ENCODE measurements at regions not wholly inside any gene's neighbourhood (a gene's known extent, or its start where the extent isn't known, plus 50 kb on each side); places are given as distances from the start of the nearest gene placed in this dataset.

DNA sequence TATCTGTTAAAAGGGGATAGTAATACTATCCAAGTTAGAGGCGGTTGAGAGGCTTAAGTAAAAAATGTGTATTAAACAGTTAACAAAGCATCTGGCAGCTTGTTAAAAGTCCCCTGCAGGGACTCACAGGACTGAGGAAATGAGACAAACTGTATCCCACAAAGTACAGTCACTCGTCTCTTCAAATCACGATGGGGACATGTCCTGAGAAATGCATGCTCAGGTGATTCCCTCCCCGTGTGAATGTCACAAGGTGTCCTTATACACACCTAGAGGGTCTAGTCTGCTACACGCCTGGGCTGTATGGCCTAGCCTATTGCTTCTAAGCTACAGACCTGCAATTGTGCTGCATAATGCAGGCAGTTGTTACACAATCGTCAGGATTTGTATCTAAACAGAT is 237.0 kb downstream of the IRX2 start:
- intact Hi-C loops (cut with DNase I) = no loop called here

DNA sequence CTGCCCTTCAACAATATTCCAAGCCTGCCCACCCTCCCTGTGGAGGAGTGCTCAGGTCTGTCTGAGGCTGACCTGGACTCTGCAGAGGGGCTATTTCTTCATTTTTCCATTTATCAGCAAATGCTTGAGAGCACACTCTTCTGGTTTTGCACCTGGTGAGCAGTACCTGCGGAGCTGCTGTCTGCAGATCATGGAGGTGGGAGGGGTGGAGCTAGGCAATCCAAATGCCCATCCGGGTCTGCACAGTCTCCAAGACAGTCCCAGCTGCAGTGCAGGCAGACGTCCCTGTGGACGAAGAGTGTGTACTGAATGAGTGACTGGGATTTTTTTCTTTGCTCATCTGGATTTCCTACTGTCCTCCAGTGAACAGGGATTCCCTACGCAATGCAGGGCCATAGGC is 239.8 kb downstream of the IRX2 start:
- no peak for DNase-seq (ENCODE audit: low spot score)
- intact Hi-C loops (cut with DNase I) = no loop called here

More for the DNA sequence above, 237.0 kb downstream of the IRX2 start:
- DNase-seq (ENCODE audit: low spot score) = no peak

DNA sequence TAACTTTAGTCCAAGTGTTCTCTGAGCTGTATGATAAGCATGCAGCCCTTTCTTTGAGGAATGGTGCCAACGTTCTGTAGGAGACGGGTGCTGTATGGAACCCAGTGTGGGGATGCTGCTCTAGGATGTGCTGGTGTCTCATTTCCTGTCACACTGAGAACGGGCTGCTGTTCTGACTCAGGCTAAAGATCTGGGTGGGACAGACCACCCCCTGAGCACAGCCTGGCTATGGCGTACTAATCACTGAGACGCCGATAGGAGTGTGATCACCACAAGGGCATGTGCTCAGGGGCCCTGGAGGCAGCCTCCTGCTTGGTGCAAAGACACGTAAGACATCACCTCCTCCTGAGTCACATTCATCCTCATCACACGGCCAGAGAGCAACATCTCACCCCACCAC is 240.4 kb downstream of the IRX2 start:
- intact Hi-C loops (cut with DNase I) = no loop called here
- no peak for DNase-seq (ENCODE audit: low spot score)

DNA sequence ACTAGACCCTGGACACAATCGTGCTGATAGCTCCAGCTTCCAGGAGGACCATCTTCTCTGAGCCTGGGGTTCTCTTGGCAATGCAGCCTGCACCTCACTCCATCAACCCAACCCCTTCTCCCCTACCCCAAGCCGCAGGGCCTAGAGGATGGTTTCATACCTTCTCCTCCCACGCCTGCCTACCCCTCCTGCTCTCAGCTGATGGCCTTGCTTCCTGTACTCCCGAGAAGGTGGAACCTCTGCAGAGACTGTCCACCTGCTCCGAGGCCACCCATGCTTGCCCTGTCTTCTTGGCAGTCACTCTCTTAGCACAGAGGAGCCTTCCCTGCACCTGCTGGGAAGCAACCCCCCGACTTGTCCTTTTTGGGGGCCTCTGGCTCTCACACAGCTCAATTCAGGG is 241.9 kb downstream of the IRX2 start:
- DNase-seq (ENCODE audit: low spot score) = no peak
- intact Hi-C loops (cut with DNase I) = no loop called here

DNA sequence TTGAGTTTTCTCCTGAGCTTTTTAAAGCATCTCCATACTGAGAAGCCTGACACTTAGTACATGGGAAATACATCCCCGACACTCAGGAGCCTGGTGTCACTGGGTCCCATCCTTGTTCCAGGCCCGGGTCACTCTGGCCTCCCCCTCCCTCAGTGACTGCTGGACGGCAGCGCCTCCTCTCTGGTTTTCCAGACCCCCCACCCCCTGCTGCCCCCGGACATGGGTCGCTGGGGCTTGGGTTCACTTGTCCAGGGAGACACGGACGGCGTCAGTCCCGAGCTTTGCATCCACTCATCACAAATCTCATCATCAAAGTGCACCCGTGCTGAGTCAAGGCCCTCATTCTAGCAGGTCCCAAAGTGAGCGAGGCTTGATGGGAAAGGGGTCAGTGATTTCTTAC is 243.0 kb downstream of the IRX2 start:
- intact Hi-C loops (cut with DNase I) = no loop called here
- DNase-seq (ENCODE audit: low spot score) = no peak

DNA sequence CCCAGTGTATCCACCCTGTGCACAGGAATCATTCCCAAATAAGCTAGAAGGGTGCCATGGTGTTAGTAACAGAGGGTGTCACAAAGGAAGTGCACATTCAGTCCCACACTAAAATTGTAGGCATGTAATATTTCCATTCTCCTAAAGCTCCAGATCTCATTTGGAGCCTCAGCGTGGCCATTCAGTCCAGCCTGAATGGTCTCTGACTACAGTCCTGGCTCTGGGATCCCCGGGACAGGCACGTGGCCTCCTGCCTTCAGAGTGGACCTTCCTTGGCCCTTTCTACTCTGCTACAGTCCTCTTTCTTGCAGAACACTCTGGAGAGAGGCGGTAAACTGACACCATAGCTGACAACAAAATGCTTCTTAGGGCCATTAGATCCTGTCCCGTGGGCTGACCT is 243.9 kb downstream of the IRX2 start:
- intact Hi-C loops (cut with DNase I) = no loop called here
- no peak for DNase-seq (ENCODE audit: low spot score)

DNA sequence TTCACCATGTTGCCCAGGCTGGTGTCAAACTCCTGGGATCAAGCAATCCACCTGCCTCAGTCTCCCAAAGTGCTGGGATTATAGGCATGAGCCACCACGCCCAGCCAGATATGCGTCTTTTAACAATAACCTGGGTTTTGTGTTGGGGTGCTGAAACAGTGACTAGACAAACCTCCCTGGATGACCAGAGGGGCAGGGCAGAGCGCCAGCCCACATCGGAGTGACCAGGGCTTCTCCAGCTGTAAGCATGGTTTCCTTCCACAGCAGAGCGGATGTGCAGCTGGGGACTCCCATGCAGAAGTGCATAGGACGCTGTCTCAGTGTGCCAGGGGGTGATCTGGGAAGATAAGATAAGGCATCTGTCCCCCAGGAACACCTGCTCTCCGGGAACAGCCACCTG is 244.9 kb downstream of the IRX2 start:
- no peak for DNase-seq (ENCODE audit: low spot score)
- intact Hi-C loops (cut with DNase I) = no loop called here

DNA sequence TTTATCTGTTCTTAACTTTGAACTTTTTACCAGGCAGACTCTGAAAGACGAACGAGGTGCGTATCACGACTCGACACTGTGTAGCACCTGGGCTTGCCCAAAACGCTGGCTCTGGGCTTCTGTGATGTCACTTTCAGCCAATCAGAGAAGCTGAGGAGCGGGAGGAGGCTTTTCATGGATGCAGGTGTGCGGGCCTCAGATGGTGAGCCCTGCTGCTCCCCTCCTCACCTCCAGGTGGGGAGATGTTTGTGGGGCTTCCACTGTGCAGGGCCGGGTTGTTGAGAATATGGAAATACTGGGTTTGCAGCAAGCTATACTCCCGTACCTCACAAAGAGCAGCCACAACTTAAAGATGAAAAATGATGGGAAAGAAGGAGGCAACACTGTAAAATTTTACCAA is 246.3 kb downstream of the IRX2 start:
- intact Hi-C loops (cut with DNase I) = no loop called here
- no peak for DNase-seq (ENCODE audit: low spot score)

DNA sequence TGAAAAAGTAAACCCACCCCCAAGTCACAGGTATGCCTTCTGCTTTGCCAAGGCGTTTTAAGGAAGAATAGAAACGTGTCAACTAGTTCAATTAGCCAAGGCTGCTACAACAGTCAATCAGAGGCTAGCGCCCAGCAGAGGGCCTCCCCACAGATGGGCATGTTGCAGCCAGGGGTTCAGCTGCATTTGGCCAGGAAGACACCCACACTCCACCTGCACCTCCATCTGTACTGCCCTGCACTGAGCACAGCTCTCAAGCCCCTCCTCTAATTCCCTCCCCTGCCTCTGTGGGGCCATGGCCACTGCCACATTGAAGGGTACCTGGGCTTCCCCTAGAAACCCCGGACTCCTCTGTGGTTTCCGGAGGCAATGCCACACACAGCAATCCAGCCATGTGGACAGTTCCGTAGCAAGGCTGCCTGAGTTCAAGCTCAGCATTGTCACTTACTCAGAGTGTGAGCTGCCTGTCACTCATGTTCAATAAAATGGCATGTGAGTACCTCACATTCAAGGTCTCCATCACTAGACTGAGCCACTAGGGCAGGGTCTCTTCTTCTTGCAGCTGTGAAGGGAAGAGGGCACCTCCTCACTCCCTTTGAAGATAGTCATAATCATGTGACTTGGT is 248.4 kb downstream of the IRX2 start:
- DNase-seq (ENCODE audit: low spot score) = no peak
- intact Hi-C loops (cut with DNase I) = no loop called here

DNA sequence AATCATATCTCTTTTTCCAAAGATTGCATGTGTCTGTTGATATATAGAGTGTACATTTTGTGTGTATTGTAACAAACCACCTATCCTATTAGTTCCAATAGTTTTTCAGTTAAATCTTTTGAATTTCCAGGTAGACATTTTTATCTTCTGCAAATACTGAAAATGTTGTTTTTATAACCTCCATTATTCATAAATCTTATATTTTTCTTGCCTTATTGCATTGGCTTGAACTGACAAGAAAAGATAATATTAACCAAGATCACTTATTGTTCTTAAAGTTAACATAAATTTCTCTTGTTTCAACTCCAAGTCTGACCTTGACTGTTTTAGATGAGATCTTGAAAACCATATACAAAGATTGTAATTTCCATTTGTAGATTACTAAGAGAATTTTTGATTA is 251.6 kb downstream of the IRX2 start:
- no peak for DNase-seq (ENCODE audit: low spot score)
- intact Hi-C loops (cut with DNase I) = no loop called here

DNA sequence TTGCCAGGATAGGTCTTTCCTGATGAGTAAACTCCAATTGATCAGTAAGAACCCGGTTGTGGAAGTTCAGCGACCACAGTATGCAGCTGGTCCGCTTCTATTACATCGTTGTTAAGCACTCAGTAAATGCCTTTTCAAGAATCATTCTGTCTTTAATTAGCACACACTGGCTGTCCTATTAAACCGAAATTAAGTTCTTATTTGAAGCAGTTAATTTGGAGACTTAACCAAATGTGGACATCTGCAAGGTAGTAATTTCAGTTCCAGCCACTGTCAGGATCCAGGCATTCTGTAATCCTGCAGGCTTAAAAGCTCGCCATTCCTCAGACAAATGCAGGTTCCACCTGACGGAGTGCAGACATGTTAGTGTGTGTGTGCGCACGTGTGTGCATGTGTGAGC is 254.6 kb downstream of the IRX2 start:
- DNase-seq (ENCODE audit: low spot score) = no peak
- intact Hi-C loops (cut with DNase I) = no loop called here

DNA sequence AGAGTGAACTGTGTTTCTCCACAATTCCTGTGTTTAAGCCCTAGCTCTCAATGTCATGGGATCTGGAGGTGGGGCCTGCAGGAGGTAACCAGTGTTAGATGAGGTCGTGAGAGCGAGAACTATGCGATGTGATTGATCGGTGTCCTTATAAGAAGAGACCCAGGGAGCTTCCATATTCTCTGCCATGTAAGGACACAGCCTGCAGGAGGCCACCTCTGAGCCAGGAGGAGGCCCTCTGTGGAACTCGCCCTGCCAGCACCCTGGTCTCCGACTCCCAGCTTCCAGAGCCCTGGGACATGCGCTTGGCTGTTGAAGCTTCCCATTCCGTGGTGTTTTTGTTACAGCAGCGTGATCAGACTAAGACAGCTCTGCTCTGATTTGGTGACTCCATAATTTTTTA is 255.4 kb downstream of the IRX2 start:
- intact Hi-C loops (cut with DNase I) = no loop called here
- DNase-seq (ENCODE audit: low spot score) = no peak

DNA sequence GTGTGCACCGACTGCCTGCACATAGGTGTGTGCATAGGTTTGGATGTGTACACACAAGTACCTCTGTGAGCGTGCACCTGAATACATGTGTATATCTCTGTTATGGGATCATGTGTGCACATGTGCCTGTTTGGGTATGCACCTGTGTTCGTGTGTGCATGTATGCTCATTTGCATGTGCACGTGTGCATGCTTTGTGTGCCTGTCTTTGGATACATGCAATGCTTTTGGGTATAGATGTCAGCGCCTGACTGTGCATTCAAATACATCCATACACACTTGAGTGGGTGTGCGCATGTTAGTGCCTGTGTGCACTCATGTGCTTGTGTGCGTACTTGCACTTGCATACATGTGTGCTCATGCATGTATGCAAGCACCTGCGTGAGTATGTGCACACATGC is 258.1 kb downstream of the IRX2 start:
- intact Hi-C loops (cut with DNase I) = no loop called here
- no peak for DNase-seq (ENCODE audit: low spot score)

DNA sequence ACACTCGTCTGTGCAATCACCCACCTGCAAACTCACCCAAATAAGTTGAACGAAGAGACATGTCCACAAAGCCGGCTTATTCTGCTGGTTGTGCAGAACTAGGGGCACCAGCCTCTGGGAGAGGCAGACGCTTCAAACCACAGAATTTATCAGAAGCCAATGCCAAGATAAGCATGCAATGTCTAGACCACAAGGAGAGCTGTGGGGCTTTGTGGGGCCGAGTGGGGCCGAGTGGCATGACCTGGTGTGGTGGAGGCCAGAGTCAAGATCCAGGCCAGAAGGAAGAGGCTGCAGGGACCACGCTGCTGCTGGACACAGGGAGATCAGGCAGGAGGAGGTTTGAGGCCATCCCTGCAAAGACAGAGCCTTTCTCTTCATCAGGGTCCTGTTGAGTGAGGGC is 259.0 kb downstream of the IRX2 start:
- intact Hi-C loops (cut with DNase I) = no loop called here
- no peak for DNase-seq (ENCODE audit: low spot score)

DNA sequence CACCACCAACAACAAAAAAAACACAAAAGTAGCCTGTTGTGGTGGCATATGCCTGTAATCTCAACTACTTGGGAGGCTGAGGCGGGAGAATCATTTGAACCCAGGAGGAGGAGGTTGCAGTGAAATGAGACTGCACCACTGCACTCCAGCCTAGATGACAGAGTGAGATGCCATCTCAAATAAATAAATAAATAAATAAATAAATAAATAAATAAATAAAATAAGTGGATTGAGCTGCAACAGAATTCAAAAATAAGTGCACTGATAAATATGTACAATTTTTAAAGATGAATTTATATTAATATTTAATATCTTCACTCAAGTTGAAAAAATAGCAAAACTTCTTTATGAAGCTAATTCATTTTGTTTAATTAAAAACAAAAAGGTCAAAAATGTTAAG is 259.6 kb downstream of the IRX2 start:
- DNase-seq (ENCODE audit: low spot score) = no peak
- intact Hi-C loops (cut with DNase I) = no loop called here

DNA sequence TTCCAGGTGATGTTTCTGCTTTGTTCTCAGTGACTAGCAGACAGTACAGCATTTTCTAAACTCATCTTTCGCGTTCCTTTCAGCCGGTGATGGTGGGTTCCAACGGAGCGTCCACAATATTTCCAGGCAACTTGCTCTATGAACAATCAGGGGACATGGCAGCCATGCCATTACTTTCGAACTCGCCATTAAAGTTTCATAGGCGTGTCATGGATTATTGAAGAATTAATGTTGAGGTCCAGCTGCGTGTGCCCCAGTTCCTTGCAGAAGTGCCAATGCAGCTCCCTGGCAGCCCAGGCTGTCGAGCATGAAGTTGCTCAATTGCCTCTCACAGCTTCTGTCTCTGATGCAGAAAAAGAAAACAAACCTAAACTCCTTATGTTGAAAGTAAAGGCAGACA is 262.2 kb downstream of the IRX2 start:
- intact Hi-C loops (cut with DNase I) = no loop called here
- DNase-seq (ENCODE audit: low spot score) = no peak

DNA sequence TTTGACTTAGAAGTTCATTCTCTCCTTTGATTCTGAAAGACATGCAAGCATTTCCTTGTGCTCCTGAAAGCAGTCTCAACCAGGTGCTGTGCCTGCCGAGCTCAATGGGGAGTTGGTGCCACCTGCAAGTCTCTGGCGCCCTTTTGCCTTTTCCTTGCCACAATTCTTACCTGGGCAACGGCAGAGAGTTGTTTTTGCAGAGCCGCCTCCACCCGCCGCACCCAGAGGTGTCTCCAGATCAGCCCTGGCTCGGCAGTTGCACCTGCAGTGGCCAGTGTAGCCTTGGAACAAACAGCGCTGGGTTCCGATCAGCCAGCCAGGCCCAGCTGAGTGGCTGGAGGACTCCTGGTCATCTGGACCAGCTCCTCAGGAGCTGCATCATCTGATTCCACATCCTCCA is 262.9 kb downstream of the IRX2 start:
- DNase-seq (ENCODE audit: low spot score) = no peak

DNA sequence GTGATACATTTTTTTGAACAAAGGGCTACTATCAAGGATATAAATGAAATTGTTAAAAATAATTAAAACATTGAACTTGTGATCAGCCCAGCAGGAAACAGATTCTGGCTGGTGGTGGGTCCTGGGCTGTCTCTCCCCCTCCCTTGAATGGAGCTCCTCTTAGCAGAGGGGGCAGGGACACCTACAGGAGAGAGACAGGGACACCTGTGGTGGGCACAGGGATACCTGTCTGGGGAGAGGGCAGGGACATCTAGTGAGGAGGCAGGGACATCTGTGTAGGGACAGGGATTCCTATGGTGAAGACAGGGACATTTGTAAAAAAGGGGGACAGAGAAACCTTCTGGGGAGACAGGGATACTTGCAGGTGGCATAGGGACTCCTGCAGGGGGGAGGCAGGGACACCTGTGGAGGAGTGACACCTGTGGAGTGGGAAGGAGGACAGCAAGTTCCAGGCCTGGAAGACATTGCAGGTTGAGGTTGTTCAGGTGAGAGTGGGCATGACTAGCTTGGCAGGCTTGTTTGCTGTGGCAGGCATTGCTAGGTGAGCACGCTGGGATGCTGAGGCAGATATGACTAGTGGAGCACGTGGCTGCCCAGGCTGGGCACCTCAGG is 264.2 kb downstream of the IRX2 start:
- intact Hi-C loops (cut with DNase I) = no loop called here
- no peak for DNase-seq (ENCODE audit: low spot score)

More for the DNA sequence above, 262.9 kb downstream of the IRX2 start:
- intact Hi-C loops (cut with DNase I) = no loop called here

DNA sequence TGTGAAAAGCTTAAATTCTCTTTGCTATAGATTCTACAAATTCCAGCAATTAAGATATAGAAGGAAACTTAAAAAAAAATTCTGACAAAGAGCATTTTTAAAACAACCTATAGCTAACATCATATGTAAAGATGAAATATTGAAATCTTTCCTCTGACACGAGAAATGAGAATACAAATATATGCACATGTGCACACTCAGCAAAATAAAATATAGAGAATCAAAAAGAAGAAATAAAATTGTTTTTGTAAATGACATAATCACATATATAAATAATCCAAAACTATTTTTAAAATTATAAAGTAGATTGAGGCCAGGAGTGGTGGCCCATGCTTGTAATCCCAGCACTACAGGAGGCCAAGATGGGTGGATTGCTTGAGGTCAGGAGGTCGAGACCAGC is 265.1 kb downstream of the IRX2 start:
- intact Hi-C loops (cut with DNase I) = no loop called here

DNA sequence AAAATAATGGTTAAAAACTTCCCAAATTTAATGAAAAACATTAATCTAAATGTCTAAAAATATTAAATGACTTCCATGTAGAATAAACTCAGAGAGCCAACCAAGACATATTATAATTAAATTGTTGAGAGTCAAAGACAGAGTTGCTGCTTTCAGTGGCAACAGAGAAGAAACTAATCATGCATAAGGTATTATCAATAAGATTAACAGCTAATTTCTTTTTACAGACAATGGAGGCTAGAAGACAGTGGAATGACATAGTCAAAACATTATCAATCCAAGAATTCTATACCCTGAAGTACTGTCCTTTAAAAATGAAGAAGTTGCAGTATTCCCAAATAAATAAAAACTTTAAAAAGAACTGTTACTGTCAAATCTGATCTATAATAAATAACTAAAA is 268.7 kb downstream of the IRX2 start:
- no peak for DNase-seq (ENCODE audit: low spot score)
- intact Hi-C loops (cut with DNase I) = no loop called here

More for the DNA sequence above, 265.1 kb downstream of the IRX2 start:
- no peak for DNase-seq (ENCODE audit: low spot score)

DNA sequence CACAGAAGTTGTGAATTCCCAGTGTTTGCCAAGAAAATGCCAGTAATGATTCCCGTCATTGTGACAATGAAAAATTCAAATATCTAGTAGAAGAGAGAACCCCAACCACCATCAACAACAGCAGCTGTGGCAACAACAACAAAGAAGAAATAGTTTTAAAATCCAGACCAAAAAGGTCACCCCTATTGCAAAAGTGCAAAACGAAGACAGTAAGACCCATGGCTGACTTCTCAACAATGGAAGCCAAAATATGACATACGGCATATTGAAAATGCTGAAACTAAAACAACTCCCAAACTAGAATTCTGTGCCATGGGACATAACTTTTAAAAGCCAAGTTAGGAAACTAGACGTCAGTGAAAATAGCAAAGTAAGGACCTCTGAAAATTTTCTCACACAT is 270.6 kb downstream of the IRX2 start:
- intact Hi-C loops (cut with DNase I) = no loop called here
- DNase-seq (ENCODE audit: low spot score) = no peak

DNA sequence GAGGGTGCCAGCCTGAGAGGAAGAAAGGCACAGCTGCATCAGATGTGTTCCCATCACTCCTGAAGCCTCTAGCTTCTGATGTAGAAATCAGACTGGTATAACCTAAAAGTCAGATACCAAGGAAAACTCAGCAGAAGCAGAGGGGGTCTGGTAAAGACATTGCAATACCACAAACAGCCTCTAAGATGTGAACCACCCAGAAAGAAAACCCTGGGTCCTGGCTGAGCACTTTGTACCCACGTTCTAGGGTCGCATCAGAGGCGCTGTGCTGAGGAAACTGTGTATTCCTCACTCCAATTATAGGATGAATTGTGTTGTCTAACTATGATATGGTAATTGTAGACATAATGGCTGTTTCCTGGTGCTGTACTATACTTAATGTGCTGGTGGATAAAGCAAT is 275.6 kb downstream of the IRX2 start:
- no peak for DNase-seq (ENCODE audit: low spot score)
- intact Hi-C loops (cut with DNase I) = no loop called here
